ENCODE measurements at regions not wholly inside any gene's neighbourhood (a gene's known extent, or its start where the extent isn't known, plus 50 kb on each side); places are given as distances from the start of the nearest gene placed in this dataset.
"Not testable (repeated sequence)": the region's sequence is repeated elsewhere in the genome, so short reads cannot be mapped to it uniquely, and the experiment has no call there.

- H3K4me3 ChIP-seq; H3K36me3 ChIP-seq (replicated peaks in 1 of 2); H3K9me3 ChIP-seq (replicated peaks in 1 of 3); H3K27me3 ChIP-seq; H3K27ac ChIP-seq; DNase-seq; intact Hi-C loops (cut with DNase I); H3K4me1 ChIP-seq (replicated peaks in 1 of 2): not testable (repeated sequence)
- WGBS, 4 donors, result 88 to 92% (median 90%) methylated on average over 17 to 21 of the region's 21 CpGs
Measured at GRCh38 chr4:17436047-17436749, 75.7 kb downstream of the QDPR start.

DNA sequence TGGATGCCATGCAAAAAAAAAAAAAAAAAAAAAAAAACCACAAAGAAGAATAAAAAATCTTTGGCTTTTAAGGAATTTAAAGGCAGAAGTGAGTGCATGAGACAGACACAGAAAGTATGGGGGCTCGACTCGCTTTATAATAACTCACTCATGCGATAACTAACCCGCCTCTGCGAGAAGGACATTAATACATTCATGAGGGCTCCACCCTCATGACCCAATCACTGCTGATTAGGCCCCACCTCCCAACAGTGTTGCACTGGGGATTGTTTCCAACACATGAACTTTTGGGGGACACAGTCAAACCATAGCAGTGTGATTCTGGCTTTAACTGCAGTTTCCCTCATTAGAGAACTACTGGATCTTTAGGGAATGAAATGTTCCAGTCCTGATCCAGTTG, 78.1 kb downstream of the QDPR start:
- intact Hi-C loops (cut with DNase I), result no loop called here
- no peak overlapping the region for H3K4me3 ChIP-seq
- no peaks in the 10 kb centered on the region for H3K36me3 ChIP-seq (replicated peaks in 1 of 2)
- H3K9me3 ChIP-seq (replicated peaks in 1 of 3), result no peaks in the 10 kb centered on the region
- H3K27me3 ChIP-seq, result no peaks in the 10 kb centered on the region
- no peak overlapping the region for H3K27ac ChIP-seq
- no peaks in the 10 kb centered on the region for H3K4me1 ChIP-seq (replicated peaks in 1 of 2)
- DNase-seq, result no peak
- TF ChIP-seq POLR2A (IDR thresholded peaks at IDR 0.05) (no peak), CTCF (IDR thresholded peaks at IDR 0.05) (no peak)
- 91 to 96% (median 95%) methylated on average over 5 of the region's 5 CpGs for WGBS, 4 donors

DNA sequence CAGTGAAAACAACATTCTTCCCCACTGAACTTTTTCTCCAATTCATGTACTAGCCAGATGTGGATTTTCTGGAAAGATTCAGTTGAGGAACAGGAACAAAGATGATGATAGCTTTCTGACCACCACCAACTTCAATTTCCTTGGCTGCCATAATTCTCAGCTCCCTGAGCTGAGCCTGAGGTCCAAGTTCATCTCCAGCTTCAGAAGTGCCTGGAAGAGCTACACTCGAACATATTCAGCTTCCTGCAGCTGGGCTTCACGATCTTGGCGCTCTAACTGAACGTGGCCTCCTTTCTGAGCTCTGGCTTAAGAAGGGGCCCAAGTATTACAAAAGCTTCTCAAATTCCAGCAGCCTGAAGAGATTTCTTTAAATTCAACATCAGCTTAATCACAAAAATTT, 83.9 kb downstream of the QDPR start:
- Histone ChIP-seq H3K4me1 (replicated peaks in 1 of 2) (no peaks in the 10 kb centered on the region), H3K27ac (no peak overlapping the region), H3K9me3 (replicated peaks in 1 of 3) (no peaks in the 10 kb centered on the region), H3K27me3 (no peaks in the 10 kb centered on the region), H3K4me3 (no peak overlapping the region), H3K36me3 (replicated peaks in 1 of 2) (no peaks in the 10 kb centered on the region)
- intact Hi-C loops (cut with DNase I), result no loop called here
- no peak for DNase-seq
- WGBS, 4 donors, result 69 to 80% (median 75%) methylated on average over 4 of the region's 4 CpGs
- TF ChIP-seq CTCF (IDR thresholded peaks at IDR 0.05) (no peak), POLR2A (IDR thresholded peaks at IDR 0.05) (no peak)

DNA sequence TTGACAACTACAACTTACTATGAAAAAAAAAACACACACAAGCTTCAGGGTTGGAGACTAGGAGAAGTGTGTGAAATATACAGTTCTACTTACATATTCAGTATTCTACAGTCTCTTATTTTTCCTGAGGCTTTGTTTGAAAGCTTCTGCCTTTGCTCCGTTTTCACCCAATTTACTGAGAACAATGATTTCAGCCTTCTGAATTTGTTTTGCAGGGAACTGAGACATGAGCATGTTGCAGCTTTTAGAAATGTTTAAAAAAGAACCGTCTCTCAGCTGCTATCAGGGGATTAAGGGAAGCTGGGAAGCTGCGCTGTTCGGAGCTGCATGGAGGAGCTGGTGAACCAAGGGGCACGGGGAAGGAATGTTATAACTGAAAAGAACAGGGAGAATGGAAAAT, 85.7 kb downstream of the QDPR start:
- intact Hi-C loops (cut with DNase I), result no loop called here
- no peaks in the 10 kb centered on the region for H3K4me1 ChIP-seq (replicated peaks in 1 of 2)
- DNase-seq, result no peak
- no peaks in the 10 kb centered on the region for H3K27me3 ChIP-seq
- H3K4me3 ChIP-seq, result no peak overlapping the region
- TF ChIP-seq POLR2A (IDR thresholded peaks at IDR 0.05) (no peak), CTCF (IDR thresholded peaks at IDR 0.05) (no peak)
- no peaks in the 10 kb centered on the region for H3K9me3 ChIP-seq (replicated peaks in 1 of 3)
- no peak overlapping the region for H3K27ac ChIP-seq
- WGBS, 4 donors, result 68 to 77% (median 73%) methylated on average over 5 of the region's 5 CpGs
- H3K36me3 ChIP-seq (replicated peaks in 1 of 2), result no peaks in the 10 kb centered on the region

GRCh38 chr4:17418010-17418409, 93.9 kb downstream of the QDPR start:
- Histone ChIP-seq H3K36me3 (replicated peaks in 1 of 2) (no peaks in the 10 kb centered on the region), H3K9me3 (replicated peaks in 1 of 3) (no peaks in the 10 kb centered on the region), H3K27ac (no peak overlapping the region), H3K4me3 (no peak overlapping the region), H3K4me1 (replicated peaks in 1 of 2) (no peaks in the 10 kb centered on the region), H3K27me3 (no peaks in the 10 kb centered on the region)
- WGBS, 4 donors, result 65 to 72% (median 69%) methylated on average over 4 of the region's 4 CpGs
- DNase-seq, result no peak
- intact Hi-C loops (cut with DNase I), result no loop called here
- no peak for TF ChIP-seq CTCF (IDR thresholded peaks at IDR 0.05)
